K562 (cell line): ENCODE measurements at regions not wholly inside any gene's neighbourhood (a gene's known extent, or its start where the extent isn't known, plus 50 kb on each side); places are given as distances from the start of the nearest gene placed in this dataset.

Source experiments
- ATAC-seq: fragments of 200-7000 bp; cut with Tn5 transposase; 3 replicates; pipeline ENCODE4 v1.9.1; 2020; ENCODE audit warnings: moderate library complexity
- BruUV-seq: library from RNA; stranded (reverse); fragments of 400-500 nt; replicated peaks from 2 replicates; lab custom pipeline; 2021; lab: Mats Ljungman, UMichigan
- CTCF ChIA-PET: fragments of 300-600 bp; formaldehyde crosslinking; extraction: SDS; loops from one replicate; lab custom pipeline; 2021; ENCODE audit warnings: low intra/inter-chr PET ratio; lab: Yijun Ruan, JAX
- POLR2A ChIA-PET: fragments of 300-600, 350-650 bp; sonication (Branson Sonifier 250); formaldehyde crosslinking; extraction: SDS; loops from one replicate; lab custom pipeline; 2021; ENCODE audit warnings: antibody characterized with exemption, inconsistent platforms; lab: Yijun Ruan, JAX
- DNase-seq, 4 experiments: peaks; one replicate each; pipeline versions ENCODE4 v3.0.0 to v3.0.0-alpha.2; 2011 to 2018; ENCODE audit warnings: low spot score in 3 of 4, mixed read lengths in 3 of 4; ENCODE audit errors: extremely low read depth in 1 of 4
- FAIRE-seq: peaks from 2 replicates; lab custom pipeline; 2011; peaks lifted over from hg19 to GRCh38; lab: Jason Lieb, UNC
- H2AFZ ChIP-seq: 2 replicates; pipeline ENCODE4 v1.6.0; 2011; ENCODE audit warnings: low read depth, low read length, control low read depth, inconsistent platforms
- H3K27ac ChIP-seq: fragments of 200-600 bp; 3 replicates; pipeline ENCODE4 v1.8.0; 2011; ENCODE audit warnings: low read depth, mild to moderate bottlenecking, control low read depth, inconsistent platforms, low read length, moderate library complexity, mixed read lengths; ENCODE audit errors: extremely low read depth
- H3K27me3 ChIP-seq, 2 experiments: fragments of 300-600 bp in 1 of 2; 2 replicates in 1 of 2; 3 replicates in 1 of 2; pipeline versions ENCODE4 v1.6.0 to v1.8.0; 2011; ENCODE audit warnings: inconsistent platforms in 2 of 2, low read length in 2 of 2, mild to moderate bottlenecking in 1 of 2, mixed read lengths in 1 of 2, moderate library complexity in 1 of 2; ENCODE audit not compliant: control insufficient read depth in 2 of 2, insufficient read depth in 2 of 2
- H3K36me3 ChIP-seq: fragments of 300-600 bp; 3 replicates; pipeline ENCODE4 v1.8.0; 2011; ENCODE audit warnings: mild to moderate bottlenecking, low read length, inconsistent platforms; ENCODE audit not compliant: control insufficient read depth, insufficient read depth
- H3K4me1 ChIP-seq, 2 experiments: fragments of 200-600 bp in 1 of 2; replicated peaks in 1 of 2; 2 replicates in 1 of 2; 3 replicates in 1 of 2; pipeline versions ENCODE4 v1.5.1 to v1.8.0; 2011; ENCODE audit warnings: inconsistent platforms in 2 of 2, low read length in 2 of 2, mild to moderate bottlenecking in 1 of 2, mixed read lengths in 1 of 2, moderate library complexity in 1 of 2; ENCODE audit not compliant: control insufficient read depth in 2 of 2, insufficient read depth in 2 of 2
- H3K4me2 ChIP-seq: 2 replicates; pipeline ENCODE4 v1.6.1; 2011; ENCODE audit warnings: low read length, control low read depth, inconsistent platforms, mixed read lengths; ENCODE audit not compliant: insufficient read depth
- H3K4me3 ChIP-seq: fragments of 200-600 bp; sonication (generic), shearing (Covaris generic); 2 replicates; pipeline ENCODE4 v1.5.1; 2016; ENCODE audit warnings: control low read depth, inconsistent platforms
- H3K79me2 ChIP-seq: fragments of 200-600 bp; 3 replicates; pipeline ENCODE4 v1.8.0; 2011; ENCODE audit warnings: low read length, inconsistent platforms; ENCODE audit not compliant: control insufficient read depth, insufficient read depth
- H3K9ac ChIP-seq, 2 experiments: 2 replicates each; pipeline versions ENCODE4 v1.6.0 to v1.6.1; 2011; ENCODE audit warnings: low read depth in 2 of 2, low read length in 2 of 2, control low read depth in 1 of 2, inconsistent platforms in 1 of 2, mild to moderate bottlenecking in 1 of 2, mixed read lengths in 1 of 2; ENCODE audit not compliant: insufficient read depth in 1 of 2
- H3K9me1 ChIP-seq: one replicate; pipeline ENCODE4 v1.6.0; 2011; ENCODE audit warnings: inconsistent platforms, mild to moderate bottlenecking, low read length, moderate library complexity; ENCODE audit not compliant: control insufficient read depth, insufficient read depth
- H3K9me3 ChIP-seq: replicated peaks from 2 replicates; pipeline ENCODE4 v1.5.1; 2011; ENCODE audit warnings: low read depth, low read length, inconsistent platforms; ENCODE audit not compliant: control insufficient read depth, insufficient read depth
- H4K20me1 ChIP-seq: replicated peaks from 2 replicates; pipeline ENCODE4 v1.6.1; 2011; ENCODE audit warnings: low read length, inconsistent platforms, mixed read lengths; ENCODE audit not compliant: control insufficient read depth, insufficient read depth
- CREBBP ChIP-seq: IDR thresholded peaks from one replicate; pipeline ENCODE4 v1.6.1; 2012; ENCODE audit warnings: low read depth, mild to moderate bottlenecking, control low read depth, inconsistent platforms, low read length
- NEUROD1 ChIP-seq: fragments of 150-350 bp; IDR thresholded peaks from 2 replicates; pipeline ENCODE4 v1.6.1; 2014; ENCODE audit warnings: borderline replicate concordance, low read length, low read depth; ENCODE audit not compliant: partially characterized antibody
- SIN3A ChIP-seq, 2 experiments: fragments of 150-350 bp in 1 of 2; IDR thresholded peaks; 2 replicates each; pipeline ENCODE4 v1.6.1; 2011 to 2016; ENCODE audit warnings: borderline replicate concordance in 2 of 2, low read depth in 2 of 2, low read length in 2 of 2, mild to moderate bottlenecking in 2 of 2, moderate library complexity in 2 of 2; ENCODE audit not compliant: control insufficient read depth in 1 of 2
- SLC30A9 ChIP-seq: fragments of 250-450 bp; sonication (Bioruptor Pico); IDR thresholded peaks from 2 replicates; pipeline ENCODE4 v1.8.0; 2022; ENCODE audit warnings: mild to moderate bottlenecking, moderate library complexity
- SRSF1 ChIP-seq: fragments of 200-400 bp; formaldehyde crosslinking; IDR thresholded peaks from 2 replicates; pipeline ENCODE4 v1.6.1; 2017; ENCODE audit warnings: mild to moderate bottlenecking, low read depth, low read length, moderate library complexity
- WGBS: fragments of 100-300 bp; shearing (Covaris generic); methylation state at CpG from one replicate; pipeline ENCODE4 v1.1.6; 2016; ENCODE audit warnings: low coverage, mixed read lengths; ENCODE audit not compliant: insufficient coverage; ENCODE audit errors: missing lambda C conversion rate; 5-methylcytosine and 5-hydroxymethylcytosine counted together
- in situ Hi-C: fragments of 300-500 bp; cut with MboI; formaldehyde crosslinking; loops from 4 replicates; pipeline ENCODE4 v1.15.0; 2018; ENCODE audit warnings: inconsistent platforms, mixed read lengths
- intact Hi-C: fragments of 100-400 bp; cut with micrococcal nuclease; formaldehyde crosslinking; loops from 2 replicates; pipeline ENCODE4 v1.14.2; 2022
- TF ChIP-seq, protein P1 (sequence below): sonication (generic); formaldehyde crosslinking; IDR thresholded peaks from 2 replicates; pipeline ENCODE4 v1.8.0; 2022; ENCODE audit warnings: mild to moderate bottlenecking, missing genetic modification reagents, borderline replicate concordance

DNA sequence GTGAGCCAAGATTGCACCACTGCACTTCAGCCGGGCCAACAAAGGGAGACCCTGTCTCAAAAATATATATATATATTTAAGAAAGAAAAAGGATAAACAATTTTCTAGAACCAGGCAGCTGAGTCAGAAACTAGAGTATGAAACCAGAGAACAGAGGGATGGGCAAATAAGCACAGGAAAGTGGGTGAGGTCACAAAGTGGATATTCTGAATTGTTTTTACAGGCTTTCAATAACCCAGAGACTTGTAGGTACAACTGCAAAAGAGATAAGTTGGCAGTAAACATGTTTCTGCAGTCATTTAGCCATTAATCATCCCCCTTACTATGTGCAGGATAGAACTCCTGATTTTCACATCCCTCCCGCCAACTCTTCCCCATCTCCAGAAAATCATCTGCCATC lies 94.2 kb downstream of the BTG1 start (continued):
- no peak for TF ChIP-seq SRSF1

DNA sequence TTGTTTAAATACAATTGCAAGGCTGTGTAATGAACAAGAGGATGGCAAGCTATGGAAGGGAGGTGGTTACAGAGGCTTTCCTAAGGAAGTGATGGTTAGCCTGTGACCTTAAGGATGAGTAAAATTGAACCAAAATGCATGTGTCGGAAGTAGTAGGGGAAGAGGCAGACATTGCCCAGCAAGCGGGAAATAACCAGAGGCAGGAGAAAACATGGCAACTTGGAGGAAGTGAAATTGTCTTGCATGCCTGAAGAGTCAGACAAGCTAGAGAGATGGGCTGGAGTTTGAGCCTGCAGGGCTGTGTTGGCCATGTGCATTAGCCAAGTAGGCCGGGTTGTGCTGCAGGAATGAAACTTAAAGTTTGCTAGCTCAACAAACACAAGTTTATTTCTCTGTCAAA lies 96.2 kb downstream of the BTG1 start:
- 29% methylated on average over 3 of the region's 3 CpGs for WGBS
- DNase-seq: no peak
- FAIRE-seq: no peak
- ChIA-PET CTCF (no interaction called here), POLR2A (interaction anchor here (1.3 kb wide), 1 partner anchor 12 kb away, joined by 5 read pairs; no protein-coding TSS in a partner anchor)
- no peaks in the 10 kb centered on the region for H3K79me2 ChIP-seq
- H3K9me1 ChIP-seq: no peaks in the 10 kb centered on the region
- no peak overlapping the region for H3K4me2 ChIP-seq
- no peaks in the 10 kb centered on the region for H3K9me3 ChIP-seq
- no peaks in the 10 kb centered on the region for H4K20me1 ChIP-seq
- in situ Hi-C loops: no loop called here
- no peaks in the 10 kb centered on the region for H3K4me1 ChIP-seq
- H3K4me3 ChIP-seq: no peak overlapping the region
- no peak overlapping the region for H3K9ac ChIP-seq
- intact Hi-C loops: no loop called here
- no peaks in the 10 kb centered on the region for H3K36me3 ChIP-seq
- no peak for ATAC-seq
- TF ChIP-seq SLC30A9 (CRISPR knock-in tag) (no peak), SIN3A (IDR thresholded peaks at IDR 0.05; ENCODE audit: borderline replicate concordance in 2 of 2, control insufficient read depth in 1 of 2, low read depth in 2 of 2, low read length in 2 of 2) (no peak), CREBBP (no peak), NEUROD1 (no peak)
- TF ChIP-seq, protein P1, sequence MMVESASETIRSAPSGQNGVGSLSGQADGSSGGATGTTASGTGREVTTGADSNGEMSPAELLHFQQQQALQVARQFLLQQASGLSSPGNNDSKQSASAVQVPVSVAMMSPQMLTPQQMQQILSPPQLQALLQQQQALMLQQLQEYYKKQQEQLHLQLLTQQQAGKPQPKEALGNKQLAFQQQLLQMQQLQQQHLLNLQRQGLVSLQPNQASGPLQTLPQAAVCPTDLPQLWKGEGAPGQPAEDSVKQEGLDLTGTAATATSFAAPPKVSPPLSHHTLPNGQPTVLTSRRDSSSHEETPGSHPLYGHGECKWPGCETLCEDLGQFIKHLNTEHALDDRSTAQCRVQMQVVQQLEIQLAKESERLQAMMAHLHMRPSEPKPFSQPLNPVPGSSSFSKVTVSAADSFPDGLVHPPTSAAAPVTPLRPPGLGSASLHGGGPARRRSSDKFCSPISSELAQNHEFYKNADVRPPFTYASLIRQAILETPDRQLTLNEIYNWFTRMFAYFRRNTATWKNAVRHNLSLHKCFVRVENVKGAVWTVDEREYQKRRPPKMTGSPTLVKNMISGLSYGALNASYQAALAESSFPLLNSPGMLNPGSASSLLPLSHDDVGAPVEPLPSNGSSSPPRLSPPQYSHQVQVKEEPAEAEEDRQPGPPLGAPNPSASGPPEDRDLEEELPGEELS (CRISPR knock-in tag): no peak
- BruUV-seq: no TSS peak
- no peaks in the 10 kb centered on the region for H3K27me3 ChIP-seq
- H2AFZ ChIP-seq: no peak overlapping the region
- no peak overlapping the region for H3K27ac ChIP-seq
